ENCODE measurements at regions not wholly inside any gene's neighbourhood (a gene's known extent, or its start where the extent isn't known, plus 50 kb on each side); places are given as distances from the start of the nearest gene placed in this dataset.

DNA sequence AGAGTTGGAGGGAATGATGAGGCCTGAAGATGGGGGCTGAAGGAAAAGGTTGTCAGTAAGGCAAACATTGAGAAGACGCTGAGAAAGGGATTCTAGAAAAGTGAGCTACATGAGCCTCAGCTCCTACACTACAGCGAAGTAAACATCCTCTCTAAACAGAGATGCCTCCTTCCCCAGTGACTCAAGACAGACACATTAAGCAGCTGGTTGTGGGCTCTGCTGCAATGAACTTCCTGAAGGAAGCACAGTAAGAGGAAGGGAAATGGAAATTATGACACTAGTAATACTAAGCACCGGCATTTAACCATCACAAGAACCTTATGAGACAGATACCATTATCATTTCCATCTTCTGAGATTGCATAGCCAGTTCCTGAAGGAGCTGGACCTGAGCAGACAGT, 190.5 kb downstream of the C11orf87 start:
- TF ChIP-seq, protein P1, sequence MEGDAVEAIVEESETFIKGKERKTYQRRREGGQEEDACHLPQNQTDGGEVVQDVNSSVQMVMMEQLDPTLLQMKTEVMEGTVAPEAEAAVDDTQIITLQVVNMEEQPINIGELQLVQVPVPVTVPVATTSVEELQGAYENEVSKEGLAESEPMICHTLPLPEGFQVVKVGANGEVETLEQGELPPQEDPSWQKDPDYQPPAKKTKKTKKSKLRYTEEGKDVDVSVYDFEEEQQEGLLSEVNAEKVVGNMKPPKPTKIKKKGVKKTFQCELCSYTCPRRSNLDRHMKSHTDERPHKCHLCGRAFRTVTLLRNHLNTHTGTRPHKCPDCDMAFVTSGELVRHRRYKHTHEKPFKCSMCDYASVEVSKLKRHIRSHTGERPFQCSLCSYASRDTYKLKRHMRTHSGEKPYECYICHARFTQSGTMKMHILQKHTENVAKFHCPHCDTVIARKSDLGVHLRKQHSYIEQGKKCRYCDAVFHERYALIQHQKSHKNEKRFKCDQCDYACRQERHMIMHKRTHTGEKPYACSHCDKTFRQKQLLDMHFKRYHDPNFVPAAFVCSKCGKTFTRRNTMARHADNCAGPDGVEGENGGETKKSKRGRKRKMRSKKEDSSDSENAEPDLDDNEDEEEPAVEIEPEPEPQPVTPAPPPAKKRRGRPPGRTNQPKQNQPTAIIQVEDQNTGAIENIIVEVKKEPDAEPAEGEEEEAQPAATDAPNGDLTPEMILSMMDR (conservative IDR thresholded peaks at IDR 0.05; ENCODE audit: low read depth in 2 of 2): no peak
- TF ChIP-seq, protein P2, sequence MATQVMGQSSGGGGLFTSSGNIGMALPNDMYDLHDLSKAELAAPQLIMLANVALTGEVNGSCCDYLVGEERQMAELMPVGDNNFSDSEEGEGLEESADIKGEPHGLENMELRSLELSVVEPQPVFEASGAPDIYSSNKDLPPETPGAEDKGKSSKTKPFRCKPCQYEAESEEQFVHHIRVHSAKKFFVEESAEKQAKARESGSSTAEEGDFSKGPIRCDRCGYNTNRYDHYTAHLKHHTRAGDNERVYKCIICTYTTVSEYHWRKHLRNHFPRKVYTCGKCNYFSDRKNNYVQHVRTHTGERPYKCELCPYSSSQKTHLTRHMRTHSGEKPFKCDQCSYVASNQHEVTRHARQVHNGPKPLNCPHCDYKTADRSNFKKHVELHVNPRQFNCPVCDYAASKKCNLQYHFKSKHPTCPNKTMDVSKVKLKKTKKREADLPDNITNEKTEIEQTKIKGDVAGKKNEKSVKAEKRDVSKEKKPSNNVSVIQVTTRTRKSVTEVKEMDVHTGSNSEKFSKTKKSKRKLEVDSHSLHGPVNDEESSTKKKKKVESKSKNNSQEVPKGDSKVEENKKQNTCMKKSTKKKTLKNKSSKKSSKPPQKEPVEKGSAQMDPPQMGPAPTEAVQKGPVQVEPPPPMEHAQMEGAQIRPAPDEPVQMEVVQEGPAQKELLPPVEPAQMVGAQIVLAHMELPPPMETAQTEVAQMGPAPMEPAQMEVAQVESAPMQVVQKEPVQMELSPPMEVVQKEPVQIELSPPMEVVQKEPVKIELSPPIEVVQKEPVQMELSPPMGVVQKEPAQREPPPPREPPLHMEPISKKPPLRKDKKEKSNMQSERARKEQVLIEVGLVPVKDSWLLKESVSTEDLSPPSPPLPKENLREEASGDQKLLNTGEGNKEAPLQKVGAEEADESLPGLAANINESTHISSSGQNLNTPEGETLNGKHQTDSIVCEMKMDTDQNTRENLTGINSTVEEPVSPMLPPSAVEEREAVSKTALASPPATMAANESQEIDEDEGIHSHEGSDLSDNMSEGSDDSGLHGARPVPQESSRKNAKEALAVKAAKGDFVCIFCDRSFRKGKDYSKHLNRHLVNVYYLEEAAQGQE (IDR thresholded peaks at IDR 0.05; ENCODE audit: unreplicated experiment): no peak
- no peak for TF ChIP-seq POLR2AphosphoS5 (IDR thresholded peaks at IDR 0.05; ENCODE audit: low read depth)
- no peak for TF ChIP-seq EZH2 (IDR thresholded peaks at IDR 0.05; ENCODE audit: low read depth, unreplicated experiment)
- TF ChIP-seq EZH2phosphoT487 (IDR thresholded peaks at IDR 0.05; ENCODE audit: unreplicated experiment): no peak
- TF ChIP-seq CREB1 (CRISPR knock-in tag; IDR thresholded peaks at IDR 0.05; ENCODE audit: low read depth): no peak
- TF ChIP-seq, protein P3, sequence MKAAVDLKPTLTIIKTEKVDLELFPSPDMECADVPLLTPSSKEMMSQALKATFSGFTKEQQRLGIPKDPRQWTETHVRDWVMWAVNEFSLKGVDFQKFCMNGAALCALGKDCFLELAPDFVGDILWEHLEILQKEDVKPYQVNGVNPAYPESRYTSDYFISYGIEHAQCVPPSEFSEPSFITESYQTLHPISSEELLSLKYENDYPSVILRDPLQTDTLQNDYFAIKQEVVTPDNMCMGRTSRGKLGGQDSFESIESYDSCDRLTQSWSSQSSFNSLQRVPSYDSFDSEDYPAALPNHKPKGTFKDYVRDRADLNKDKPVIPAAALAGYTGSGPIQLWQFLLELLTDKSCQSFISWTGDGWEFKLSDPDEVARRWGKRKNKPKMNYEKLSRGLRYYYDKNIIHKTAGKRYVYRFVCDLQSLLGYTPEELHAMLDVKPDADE (IDR thresholded peaks at IDR 0.05): no peak
- no peak for TF ChIP-seq JUNB (IDR thresholded peaks at IDR 0.05; ENCODE audit: unreplicated experiment)
